Panc1 (cell line): ENCODE measurements at regions not wholly inside any gene's neighbourhood (a gene's known extent, or its start where the extent isn't known, plus 50 kb on each side); places are given as distances from the start of the nearest gene placed in this dataset.

ENCODE experiments used
- CTCF ChIP-seq: fragments of 450-650 bp; IDR thresholded peaks from 2 replicates; pipeline ENCODE4 v1.5.1; 2017; ENCODE audit warnings: mild to moderate bottlenecking
- POLR2AphosphoS5 ChIP-seq: IDR thresholded peaks from 2 replicates; pipeline ENCODE4 v1.6.1; 2012; ENCODE audit warnings: mild to moderate bottlenecking, low read depth, low read length, moderate library complexity
- REST ChIP-seq, 2 experiments: IDR thresholded peaks; 2 replicates each; pipeline ENCODE4 v1.6.1; 2011 to 2012; ENCODE audit warnings: low read depth in 2 of 2, control low read depth in 1 of 2, low read length in 1 of 2, mild to moderate bottlenecking in 1 of 2, moderate library complexity in 1 of 2; ENCODE audit not compliant: insufficient read depth in 1 of 2
- SIN3A ChIP-seq: IDR thresholded peaks from 2 replicates; pipeline ENCODE4 v1.6.1; 2012; ENCODE audit warnings: low read depth, mild to moderate bottlenecking, low read length, moderate library complexity, borderline replicate concordance; ENCODE audit not compliant: insufficient read depth

- no peak for TF ChIP-seq CTCF
- no peak for TF ChIP-seq POLR2AphosphoS5
- TF ChIP-seq REST (IDR thresholded peaks at IDR 0.05; ENCODE audit: insufficient read depth in 1 of 2, low read depth in 2 of 2, low read length in 1 of 2), result no peak
- TF ChIP-seq SIN3A, result no peak
These were observed 51.4 kb upstream of the GUCY1A1 start for GRCh38 chr4:155615081-155615887.
